ENCODE measurements at regions not wholly inside any gene's neighbourhood (a gene's known extent, or its start where the extent isn't known, plus 50 kb on each side); places are given as distances from the start of the nearest gene placed in this dataset.

DNA sequence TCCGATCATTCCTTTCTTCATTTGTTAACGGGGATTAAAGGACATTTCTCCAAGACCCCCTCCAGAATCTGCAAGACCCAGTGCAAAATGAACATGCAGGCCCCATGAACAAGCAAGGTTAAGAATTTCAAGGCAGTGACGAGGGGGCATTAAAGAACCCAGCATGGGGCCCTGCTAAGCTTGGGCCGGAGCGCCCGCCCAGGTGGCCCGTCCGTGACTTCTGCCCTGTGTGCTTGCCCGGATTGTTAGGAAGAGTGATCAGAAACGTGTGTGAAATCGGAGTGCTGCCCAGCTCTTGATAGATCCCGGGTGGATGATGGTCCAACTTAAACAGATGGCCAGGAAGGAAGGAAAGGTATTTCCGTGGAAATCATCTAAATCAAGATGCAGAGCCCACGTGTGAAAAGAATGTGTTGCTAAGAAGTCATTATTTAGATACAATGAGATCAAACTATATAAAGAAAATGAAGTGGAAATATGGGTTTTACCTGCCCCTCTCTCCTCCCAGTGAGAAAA is 213.6 kb downstream of the KLF6 start:
- TF ChIP-seq, protein P1, sequence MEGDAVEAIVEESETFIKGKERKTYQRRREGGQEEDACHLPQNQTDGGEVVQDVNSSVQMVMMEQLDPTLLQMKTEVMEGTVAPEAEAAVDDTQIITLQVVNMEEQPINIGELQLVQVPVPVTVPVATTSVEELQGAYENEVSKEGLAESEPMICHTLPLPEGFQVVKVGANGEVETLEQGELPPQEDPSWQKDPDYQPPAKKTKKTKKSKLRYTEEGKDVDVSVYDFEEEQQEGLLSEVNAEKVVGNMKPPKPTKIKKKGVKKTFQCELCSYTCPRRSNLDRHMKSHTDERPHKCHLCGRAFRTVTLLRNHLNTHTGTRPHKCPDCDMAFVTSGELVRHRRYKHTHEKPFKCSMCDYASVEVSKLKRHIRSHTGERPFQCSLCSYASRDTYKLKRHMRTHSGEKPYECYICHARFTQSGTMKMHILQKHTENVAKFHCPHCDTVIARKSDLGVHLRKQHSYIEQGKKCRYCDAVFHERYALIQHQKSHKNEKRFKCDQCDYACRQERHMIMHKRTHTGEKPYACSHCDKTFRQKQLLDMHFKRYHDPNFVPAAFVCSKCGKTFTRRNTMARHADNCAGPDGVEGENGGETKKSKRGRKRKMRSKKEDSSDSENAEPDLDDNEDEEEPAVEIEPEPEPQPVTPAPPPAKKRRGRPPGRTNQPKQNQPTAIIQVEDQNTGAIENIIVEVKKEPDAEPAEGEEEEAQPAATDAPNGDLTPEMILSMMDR (conservative IDR thresholded peaks at IDR 0.05; ENCODE audit: low read length): no peak
- no peak for TF ChIP-seq EZH2phosphoT487 (IDR thresholded peaks at IDR 0.05; ENCODE audit: borderline replicate concordance)
